COR-L47 (cell line): ENCODE measurements at regions not wholly inside any gene's neighbourhood (a gene's known extent, or its start where the extent isn't known, plus 50 kb on each side); places are given as distances from the start of the nearest gene placed in this dataset.

Experiments
- DNase-seq: peaks from one replicate; lab custom pipeline; 2025; lab: John Stamatoyannopoulos, UW

DNA sequence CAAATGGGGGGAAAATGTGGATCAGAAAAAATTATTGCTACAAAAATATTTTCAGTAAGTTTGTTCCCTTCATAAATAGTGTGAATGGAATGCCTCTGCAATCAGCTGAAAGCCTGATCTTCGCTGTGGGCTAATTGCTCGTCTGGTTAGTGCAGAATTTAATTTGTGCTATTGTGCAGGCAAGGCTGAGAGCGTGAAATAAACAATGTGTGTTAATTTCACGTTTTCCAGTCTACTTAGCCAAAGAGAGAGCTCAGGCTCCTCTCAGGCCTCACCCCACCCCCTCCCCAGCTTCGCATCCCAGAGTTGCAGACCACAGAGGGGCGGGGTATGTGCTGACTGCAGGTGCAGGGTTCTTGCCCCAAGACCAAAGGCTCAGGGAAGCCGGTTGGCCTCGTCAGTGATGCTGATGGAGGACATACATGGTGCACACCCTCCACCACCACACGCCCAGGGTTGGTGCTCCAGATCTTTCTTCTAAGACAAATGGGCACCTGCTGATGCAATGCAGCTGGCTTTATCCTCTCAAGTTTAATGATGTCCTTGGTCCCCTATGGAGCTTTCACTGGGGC is 302.6 kb upstream of the SLC14A2 start:
- DNase-seq = peak; percentile 51

DNA sequence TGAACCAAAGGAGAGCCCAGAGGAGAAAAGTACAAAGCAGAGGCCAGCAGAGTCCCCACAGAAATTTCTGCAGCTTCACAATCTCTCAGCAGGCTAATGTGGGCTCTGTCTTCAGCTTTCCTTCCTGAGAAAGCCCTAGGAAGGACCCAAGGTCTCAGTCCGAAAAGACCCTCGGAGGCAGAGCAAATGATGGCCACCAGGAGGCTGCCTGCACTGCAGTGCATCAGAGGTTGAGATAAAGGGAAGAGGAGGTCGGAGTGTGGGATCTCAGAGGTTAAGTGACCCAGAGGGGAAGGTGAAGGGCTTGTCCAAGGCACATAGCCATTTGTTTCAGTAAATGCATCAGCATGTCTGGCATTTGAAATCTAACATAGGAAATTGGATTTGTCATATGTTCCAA is 299.1 kb upstream of the SLC14A2 start:
- DNase-seq = no peak

DNA sequence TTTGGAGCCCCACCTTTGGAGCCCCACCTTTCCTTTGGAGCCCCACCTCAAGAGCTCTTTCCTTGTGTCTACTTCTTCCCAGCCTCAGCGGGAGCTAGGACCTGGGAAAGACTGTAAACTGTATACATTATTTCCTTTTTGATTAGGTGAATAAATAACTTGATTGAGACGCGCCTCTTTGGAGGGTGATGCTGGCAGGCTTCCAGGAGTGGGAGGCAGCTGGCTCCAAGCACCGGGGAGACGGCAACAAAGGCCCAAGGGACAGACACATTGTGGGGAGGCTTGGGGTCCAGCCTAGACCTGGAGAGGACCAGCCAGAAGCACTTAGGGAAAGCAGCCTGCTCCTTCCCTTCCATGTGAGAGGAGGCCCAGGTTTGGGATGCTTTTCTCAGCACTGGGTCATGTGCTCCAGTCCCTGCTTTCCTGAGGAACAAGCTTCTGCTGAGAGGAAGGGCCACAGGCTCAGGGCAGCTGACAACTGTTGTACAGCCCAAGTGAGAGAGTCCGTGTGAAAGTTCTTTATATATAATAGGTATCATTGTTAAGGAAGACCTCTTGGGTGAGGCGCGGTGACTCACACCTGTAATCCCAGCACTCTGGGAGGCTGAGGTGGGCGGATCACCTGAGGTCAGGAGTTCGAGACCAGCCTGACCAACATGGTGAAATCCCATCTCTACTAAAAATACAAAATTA is 297.2 kb upstream of the SLC14A2 start:
- DNase-seq = peak; percentile 76

DNA sequence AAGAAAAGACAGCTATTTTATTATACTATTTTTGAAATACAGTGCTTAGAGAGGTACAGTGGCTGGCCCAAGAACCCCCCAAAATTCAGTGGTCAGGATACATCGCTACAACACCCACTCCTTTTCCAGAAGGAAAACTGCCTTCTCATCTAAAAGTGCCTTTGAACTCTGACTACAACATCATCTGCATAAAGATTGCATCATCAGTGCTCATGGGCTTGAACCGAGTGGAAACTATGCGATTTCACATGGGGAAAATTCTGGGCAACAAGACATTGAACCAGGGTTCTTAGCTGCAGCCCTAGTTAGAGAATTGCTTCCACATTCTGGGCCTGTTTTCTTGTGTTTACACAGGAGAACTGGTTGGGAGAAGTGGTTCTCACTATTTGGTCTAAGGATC is 294.6 kb upstream of the SLC14A2 start:
- no peak for DNase-seq

DNA sequence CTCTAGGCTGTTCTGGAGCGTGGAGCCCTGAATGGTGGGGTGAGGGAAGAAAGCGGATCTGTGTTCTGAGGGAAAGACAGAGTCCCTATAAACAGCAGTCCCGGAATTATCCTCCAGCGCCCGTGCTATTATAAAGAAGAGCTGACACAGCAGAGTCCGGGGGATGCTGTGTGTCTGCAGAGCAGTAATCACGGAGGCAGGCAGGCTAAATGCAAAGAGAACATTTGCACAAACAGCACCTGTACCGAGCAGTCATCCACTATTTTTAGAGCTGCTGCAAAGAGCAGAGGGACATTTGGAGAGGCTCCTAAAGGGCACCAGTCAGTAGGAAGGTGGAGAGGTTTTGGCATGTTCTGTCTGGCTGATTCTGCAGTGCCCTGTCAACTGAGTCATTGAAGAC is 293.8 kb upstream of the SLC14A2 start:
- DNase-seq = no peak

DNA sequence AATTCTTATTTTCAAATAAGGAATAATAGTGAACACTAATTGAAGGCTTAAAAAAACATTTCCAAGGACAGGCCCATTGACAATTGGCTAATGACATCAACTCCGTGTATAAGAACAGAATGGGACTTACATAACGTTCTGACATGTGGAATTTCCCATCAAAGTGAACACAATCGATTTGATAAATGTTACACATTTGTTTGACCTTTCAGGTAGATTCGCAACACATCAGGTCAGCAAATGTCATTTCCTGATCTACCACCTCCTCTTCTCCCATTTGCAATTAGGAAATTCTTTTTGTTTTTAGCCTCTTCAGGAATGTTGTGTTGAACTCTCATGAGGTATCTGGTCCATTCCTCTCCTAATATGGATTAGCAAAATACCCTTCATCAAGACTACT is 292.9 kb upstream of the SLC14A2 start:
- no peak for DNase-seq

DNA sequence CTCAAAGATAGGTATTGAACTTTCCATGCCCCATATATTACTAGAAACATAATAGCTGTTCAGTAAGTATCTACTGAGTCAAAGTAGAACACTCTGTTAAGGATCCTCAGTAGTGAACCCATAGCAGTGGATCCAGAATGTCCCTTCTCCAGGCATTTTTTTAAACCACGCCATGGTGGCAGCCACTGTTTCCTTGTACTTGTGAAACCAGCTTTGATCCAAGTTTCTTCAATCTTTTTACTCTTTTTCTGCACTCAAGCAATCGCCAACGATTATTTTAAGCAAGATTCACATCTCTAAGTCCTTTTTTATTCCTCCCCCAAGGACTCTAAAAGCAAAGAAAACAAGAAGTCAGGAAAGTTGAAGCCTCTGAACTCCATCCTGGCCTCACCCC is 291.2 kb upstream of the SLC14A2 start:
- no peak for DNase-seq

DNA sequence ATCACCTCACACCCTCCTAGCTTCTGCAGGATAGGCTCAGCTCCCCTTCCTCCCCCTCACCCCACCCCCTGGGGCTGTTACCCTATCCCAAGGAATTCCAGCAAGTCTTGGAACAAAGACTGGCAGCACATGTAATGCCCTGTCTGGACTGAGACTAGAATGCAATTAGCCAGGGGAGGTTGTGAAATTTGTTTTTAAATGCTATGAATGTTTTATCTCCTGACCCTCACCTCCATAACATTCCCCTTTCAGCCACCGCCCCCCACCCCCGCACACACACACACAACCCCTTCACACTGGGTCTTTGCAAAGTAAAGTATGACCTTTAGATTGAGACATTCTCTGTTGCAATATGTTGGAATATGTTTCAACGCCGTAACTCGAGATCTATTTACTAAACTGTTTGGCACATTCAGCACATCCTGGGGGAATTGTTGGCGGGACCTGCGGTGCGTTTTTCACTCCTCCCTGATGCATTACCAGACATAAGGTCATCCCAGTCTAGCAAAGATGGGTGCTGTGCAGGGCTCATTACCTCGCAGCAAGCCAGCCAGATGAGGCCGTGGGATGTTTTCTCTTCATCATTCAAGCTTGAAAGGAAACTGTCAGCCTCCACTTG is 290.7 kb upstream of the SLC14A2 start:
- DNase-seq = peak; percentile 47

DNA sequence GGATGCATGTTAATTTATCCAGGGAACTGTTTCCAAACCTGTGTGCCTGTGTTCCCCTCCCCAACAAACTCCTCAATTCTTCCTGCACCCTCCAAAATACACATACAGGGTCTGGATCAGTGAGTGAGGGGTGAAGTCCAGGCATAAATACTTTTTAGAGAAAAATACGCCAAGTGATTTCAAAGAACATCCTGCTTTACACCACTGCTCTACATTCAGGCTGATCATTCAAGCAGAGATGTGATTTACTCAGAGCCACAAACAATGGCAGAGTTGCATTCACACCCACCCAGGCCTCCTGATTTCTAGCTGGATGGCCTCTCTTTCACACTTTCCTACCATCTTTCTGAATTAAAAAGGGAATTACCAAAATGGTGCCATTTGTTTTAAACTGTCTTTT is 289.5 kb upstream of the SLC14A2 start:
- DNase-seq = no peak

DNA sequence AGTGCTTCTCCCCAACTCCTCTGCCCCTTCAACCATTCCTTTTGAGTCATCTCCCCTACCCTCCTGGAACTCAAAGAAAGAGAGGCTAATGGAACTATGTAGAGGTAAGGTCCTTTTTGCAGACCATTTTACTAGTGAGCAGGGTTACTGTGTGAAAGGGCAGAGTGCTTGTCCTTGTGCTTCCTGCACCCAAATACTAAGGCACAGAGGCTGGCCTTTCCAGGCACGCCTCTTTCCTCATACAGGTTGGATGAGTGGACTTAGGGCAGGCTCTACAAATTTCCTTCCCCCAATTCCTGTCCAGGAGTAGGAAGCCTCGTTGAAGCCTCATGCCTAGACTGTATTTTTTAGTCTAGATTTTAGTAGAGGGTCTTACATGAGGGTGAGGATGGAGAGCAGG is 288.8 kb upstream of the SLC14A2 start:
- no peak for DNase-seq

DNA sequence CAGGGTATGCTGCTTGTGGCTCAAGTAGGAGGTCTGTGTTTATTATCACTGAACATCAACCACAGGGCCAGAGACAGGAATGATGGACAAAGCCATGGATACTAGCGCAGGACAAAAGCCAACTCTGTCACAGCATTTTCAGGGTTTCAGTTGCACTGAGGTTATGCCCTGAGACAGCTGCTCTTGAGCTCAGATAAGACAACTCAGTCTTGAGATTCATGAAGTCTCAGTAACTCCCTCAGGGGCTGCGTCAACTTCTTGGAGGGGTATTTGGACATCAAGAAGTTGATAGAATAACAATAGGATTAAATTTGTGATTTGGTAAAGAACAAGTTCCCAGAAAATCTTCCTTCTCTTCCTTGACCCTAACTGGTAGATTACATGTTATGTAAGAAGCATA is 287.0 kb upstream of the SLC14A2 start:
- no peak for DNase-seq

DNA sequence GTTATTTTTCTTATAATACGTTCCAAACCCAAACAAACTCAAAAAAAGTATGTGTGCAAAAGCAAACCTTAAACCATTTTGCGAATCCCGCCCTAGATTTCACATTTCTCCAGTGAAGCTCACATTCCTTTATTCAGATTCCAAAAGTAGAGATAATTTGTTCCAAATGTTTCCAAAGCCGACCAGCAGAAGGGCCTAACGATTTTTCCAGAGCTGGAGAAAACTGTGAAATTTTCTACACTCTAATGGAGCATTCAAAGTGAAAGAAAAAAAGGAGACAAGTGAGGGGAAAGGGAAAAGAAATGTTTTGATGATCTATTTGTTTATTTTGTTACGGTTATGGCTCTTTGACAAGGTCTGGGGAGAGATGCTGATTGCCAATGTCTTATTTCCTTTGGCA is 286.5 kb upstream of the SLC14A2 start:
- no peak for DNase-seq

DNA sequence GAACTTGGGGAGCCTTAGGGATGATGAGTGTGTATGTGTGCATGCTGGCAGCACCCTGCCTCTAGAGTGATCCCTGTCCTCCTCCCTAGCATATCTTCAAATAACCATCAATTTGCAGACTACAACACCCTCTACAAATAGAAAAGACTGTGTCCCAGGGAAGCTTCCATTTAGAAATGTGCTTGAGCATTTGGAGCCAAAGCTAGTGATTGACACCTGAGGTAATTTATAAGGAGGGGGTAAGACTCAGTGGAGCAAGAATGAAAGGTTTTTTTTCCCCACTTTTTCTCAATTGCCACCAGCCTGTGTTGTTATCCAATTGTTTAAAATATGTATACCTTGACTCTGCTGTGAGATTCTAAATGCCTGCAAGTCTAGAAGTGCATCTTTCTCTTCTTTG is 286.0 kb upstream of the SLC14A2 start:
- no peak for DNase-seq

DNA sequence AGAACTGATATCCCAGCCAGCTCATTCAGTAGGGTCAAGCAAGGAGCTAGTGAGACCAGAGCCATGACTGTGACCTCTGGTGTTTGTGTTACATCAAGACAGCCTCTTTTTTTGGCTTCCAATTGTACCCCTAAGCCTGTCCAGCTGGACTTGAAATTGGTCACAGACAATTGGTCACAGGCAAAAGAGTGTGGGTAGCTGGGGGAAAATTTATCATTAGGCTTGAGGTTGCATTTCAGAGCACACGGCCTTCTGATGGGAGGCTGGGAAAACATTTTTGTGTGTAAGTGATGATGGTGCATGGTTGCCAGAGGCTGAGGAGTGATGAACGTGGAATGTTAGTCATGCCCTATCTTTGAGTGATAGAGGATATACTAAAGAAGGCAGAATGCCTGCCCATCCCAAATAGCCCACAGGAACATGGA is 285.1 kb upstream of the SLC14A2 start:
- no peak for DNase-seq

DNA sequence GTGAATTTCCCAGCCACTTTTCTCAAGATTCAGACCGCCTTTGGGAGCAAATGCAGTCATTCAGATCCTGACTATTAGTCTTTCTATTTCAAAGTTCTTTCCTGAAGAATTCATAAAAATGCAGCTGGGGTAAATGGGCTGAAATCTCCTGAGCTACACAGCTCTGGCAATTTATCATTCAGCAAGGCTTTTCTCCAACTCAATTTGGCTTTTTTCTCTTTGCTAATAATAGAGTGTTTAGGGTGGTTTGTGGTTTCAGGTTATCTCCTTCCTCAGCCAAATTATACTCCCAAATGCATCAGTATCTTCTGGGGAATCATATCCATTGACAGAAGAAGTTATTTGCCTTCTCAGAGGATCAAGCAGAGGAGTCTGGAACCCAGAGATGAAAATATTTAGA is 282.4 kb upstream of the SLC14A2 start:
- DNase-seq = no peak

DNA sequence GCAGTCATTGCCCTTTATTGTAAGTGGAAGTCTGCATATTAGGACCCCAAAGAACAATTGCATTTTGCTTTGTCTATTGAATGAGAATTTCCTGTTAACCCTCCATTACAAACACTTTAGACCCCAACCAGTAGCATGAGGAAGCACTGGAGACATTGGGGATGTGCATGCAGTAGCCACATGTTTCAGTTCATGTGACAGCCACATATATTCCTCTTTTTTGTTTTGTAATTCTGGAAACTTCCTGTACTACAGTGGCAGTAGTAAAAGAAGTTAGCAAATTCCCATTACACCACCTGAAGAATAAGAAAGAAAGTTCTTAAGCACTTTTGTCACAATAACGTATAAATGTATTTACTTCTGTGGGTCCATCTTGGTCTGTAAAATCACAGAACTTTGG is 281.1 kb upstream of the SLC14A2 start:
- no peak for DNase-seq

DNA sequence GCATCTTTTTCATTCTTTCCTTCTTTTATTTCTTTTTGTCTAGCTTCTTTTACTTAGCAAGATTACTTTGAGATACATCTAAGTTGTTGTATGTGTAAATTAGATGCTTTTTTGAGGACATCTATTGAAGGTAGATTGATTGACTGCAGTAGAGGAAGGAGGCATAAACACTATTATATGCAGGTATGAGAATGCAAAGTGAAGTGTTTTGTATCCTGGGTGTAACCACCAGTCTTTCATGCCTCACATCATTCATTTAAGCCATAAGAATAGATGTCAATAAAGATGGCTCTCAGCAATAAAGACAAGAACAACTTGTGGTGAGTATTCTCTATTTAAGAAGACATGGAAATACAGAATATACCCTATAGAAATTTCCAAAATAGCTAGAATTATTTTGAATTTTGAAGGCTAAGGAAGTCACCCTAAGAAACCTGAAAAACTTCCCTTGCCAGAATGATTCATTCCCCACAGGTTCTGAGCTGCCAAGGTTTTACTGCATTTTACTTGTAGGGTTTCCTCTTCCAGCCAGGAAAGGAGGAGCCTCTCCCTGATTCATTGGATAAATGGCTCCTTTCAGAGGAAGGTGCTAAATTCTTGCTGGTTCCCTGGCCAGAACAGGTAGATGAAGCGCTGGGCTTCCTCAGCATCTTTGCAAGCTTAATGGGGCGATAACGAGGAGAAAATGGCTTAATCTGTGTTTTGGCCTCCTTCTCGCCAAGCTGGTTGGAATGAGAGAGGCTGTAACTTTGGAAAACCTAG is 279.8 kb upstream of the SLC14A2 start:
- DNase-seq = no peak

DNA sequence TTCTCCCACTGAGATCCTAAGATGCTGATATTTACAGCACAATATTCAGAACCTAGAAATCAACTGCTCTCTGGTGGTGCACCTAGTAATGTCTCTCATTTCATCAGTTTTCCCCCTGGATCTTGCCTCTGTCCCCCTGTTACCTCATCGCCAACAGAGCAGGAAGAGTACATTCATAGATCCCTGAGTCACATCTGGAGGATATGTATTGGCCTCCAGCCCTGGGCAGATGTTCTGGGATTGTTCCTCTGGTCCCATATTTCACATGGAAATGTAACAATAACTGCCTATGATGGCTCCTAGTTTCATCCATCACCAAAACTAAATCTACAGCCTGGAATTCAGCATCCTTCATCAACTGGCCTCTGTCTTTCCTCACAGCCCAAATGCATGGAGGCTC is 278.8 kb upstream of the SLC14A2 start:
- no peak for DNase-seq

DNA sequence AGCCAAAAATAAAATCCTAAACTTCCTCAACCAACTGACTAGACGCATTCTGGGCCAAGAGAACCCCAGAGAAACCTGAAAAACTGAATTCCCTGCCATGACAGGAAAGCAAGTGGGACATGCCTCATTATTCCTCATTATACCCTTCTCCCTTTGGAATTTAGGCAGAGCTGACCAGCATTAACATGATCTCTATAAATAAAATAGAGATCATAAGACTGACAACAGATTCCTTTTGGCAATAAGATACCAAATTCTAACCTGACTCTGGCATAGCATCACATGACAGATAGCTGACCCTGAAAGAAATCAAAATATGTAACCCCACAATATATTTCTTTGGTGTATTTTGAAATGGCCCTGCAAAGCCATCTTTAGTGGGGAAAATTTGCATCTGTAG is 277.8 kb upstream of the SLC14A2 start:
- DNase-seq = no peak

DNA sequence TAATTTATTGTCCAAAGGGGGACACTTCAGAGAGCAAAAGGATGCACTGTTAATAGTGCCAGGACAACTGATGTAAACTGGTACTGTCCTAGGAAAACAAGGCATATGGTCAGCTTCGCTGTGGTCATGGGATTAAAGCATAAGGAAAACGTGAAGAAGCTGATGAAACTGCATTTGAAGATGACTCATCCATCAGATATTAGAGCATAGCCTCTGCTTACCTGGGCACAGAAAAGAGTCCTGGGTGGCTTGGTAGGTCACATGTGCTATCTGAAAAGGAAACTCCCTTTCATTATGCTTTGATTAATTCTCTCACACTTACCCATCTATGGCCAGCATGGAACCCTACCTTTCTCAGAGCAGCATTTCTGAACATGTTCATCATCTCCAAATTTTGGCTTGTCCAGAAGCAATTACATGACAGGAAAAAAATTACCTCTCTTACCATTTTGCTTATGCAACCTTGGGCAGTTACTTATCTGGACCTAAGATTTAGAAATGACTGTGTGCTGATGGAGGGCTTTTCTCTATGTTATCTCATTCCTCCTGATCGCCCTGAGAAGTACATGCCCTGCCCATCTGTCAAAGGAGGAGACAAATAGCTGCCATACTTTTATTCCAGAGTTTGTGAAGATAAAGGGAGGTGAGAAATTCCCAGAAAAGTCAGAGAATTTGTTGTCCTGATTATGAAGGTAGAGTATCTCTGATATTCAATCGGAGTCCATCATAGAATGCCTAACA is 275.3 kb upstream of the SLC14A2 start:
- DNase-seq = no peak

DNA sequence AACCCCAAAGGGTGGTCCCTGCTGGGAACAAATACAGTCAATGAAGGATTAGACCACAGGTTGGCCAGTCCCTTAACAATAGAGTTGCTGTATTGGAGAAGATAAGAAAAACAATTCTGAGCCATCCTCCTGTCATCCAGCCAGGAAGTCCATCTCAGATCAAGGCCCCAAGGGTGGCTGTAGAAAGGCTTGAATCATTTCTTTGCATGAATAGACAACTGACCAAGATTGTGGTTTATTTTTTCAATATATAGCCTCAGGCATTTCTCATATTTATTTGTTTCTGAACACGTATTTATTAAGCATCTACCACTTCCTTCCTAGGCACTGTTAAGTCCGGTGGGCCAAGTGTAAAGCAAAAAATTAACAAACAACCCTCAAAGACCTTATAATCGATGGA is 274.4 kb upstream of the SLC14A2 start:
- DNase-seq = no peak

DNA sequence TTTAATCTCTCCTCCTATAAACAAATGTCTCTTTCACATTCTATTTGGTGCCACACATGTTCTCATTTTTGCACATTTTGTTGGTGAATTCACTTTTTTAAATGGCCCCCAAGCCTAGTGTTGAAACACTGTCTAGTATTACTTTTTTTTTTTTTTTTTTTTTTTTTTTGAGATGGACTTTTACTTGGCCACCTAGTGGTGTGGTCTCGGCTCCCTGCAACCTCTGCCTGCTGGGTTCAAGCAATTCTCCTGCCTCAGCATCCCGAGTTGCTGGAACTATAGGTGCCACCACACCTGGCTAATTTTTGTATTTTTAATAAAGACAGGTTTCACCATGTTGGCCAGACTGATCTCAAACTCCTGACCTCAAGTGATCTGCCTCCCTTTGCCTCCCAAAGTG is 273.8 kb upstream of the SLC14A2 start:
- no peak for DNase-seq
